GM18951 (cell line): ENCODE measurements at regions not wholly inside any gene's neighbourhood (a gene's known extent, or its start where the extent isn't known, plus 50 kb on each side); places are given as distances from the start of the nearest gene placed in this dataset.

ENCODE experiments used
- POLR2A ChIP-seq: IDR thresholded peaks from 4 replicates; pipeline ENCODE4 v1.6.1; 2011; ENCODE audit warnings: mild to moderate bottlenecking; ENCODE audit not compliant: insufficient read length, insufficient read depth; ENCODE audit errors: extremely low read depth
- in situ Hi-C: fragments of 300-500 bp; cut with MboI; formaldehyde crosslinking; loops from one replicate; pipeline ENCODE4 v1.12.0; 2022; ENCODE audit warnings: low sequenced_read_pairs, mixed read lengths, inconsistent platforms; ENCODE audit not compliant: unreplicated experiment

DNA sequence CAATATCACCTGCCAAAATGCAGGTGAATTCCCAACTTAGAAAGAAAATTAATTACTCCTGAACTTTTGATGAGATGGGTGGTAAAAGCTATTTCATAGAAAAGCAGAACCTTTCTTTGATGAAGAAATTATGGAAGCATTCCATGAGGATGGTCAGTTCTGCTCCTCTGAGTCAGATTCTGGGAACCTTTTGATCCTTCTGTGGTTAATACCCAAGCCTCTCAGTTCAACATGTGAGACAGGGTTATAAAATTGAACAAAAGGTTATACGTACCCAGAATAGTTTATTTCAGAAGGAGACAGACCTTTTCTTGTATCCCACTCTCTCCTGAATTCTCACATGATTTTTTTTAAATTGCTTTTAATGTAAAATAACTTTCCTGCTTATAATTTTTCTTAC, 767.6 kb upstream of the ADAMTS16 start:
- no peak for TF ChIP-seq POLR2A
- in situ Hi-C loops: no loop called here

DNA sequence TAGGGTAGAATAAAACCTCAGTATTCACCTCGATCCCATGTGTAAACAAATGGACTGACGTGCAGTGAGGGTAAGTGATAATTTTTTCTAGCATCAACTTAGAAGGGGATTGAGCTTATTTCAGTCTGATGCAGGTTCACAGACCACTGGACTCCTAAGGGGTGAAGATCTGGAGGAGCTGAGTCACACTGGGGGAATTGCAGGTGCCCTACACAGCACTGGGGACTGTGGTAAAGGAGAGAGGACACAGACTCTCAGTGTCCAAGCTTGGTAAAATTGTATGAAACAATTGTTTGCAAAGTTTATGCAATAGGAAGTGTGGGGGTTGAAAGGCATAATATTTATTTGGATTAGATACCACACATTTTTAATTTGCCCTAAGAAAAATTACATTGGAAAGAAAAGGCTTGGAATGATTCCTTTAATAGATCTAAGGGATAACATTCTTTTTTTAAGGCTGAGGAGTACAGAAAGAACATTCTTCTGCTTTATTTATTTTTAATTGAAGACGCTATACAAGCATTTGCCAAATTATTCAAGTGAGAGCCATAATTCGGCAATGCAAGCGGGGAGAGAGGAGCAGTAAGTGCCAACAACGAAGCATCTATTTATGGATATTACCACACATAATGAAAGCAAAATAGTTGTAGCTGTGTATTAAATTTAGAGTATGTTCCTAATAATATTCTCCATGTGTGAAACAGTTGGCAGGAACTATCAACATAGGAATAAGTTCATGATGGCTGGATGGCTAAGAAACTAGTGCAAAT, 766.9 kb upstream of the ADAMTS16 start:
- TF ChIP-seq POLR2A: no peak
- in situ Hi-C loops: no loop called here

DNA sequence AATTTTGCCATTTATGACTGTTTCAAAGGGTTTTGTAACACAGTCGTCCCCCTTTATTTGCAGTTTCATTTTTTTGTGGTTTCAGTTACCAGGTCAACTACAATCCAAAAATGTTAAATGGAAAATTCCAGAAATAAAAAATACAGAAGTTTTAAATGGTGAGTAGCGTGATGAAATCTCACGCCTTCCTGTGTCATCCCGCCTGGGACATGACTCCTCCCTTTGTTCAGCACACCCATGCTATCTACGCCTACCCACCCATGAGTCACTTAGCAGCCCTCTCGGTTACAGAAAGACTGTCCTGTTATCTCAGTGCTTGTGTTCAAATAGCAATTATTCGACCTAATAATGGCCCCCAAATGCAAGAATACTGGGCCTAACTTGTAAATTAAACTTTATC, 765.3 kb upstream of the ADAMTS16 start:
- in situ Hi-C loops: no loop called here
- TF ChIP-seq POLR2A: no peak

DNA sequence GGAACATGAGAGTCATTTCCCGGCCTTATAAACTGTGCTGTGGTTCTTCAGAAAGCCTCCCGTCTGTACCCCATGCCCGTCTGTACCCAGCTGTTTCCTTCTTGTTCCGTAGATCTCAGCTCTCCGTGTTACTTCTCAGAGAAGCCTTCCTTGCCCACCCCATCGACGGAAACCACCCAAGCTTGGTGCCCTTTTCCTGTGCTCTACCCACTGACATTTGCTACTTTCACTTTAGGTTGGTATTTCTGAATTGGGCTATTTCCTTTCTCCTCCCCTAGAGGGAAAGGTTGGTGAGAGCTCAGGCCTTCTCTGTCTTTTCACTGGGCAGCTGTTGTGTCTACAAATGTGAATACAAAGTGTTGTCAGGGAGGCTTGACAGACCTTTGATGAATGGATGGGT, 764.5 kb upstream of the ADAMTS16 start:
- in situ Hi-C loops: no loop called here

DNA sequence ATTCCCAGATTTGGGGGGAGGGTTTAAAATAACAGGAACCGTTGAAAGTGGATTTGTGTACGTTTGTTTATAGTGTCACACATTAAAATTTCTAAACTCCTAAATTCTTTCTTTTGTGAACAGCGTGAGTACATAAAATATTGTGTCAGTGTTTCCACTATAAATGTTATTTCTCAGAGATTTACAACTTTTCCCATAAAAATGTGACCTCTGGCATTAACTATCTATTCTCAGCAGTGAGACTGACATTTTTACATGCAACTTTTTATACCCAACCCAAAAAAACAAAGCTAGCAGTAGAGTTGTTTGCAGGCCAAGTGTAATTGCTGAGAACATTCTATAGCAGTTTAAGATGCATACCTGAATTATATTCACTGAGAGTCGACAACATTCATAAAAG, 757.0 kb upstream of the ADAMTS16 start:
- in situ Hi-C loops: no loop called here
- TF ChIP-seq POLR2A: no peak

More for the DNA sequence above, 764.5 kb upstream of the ADAMTS16 start:
- no peak for TF ChIP-seq POLR2A

DNA sequence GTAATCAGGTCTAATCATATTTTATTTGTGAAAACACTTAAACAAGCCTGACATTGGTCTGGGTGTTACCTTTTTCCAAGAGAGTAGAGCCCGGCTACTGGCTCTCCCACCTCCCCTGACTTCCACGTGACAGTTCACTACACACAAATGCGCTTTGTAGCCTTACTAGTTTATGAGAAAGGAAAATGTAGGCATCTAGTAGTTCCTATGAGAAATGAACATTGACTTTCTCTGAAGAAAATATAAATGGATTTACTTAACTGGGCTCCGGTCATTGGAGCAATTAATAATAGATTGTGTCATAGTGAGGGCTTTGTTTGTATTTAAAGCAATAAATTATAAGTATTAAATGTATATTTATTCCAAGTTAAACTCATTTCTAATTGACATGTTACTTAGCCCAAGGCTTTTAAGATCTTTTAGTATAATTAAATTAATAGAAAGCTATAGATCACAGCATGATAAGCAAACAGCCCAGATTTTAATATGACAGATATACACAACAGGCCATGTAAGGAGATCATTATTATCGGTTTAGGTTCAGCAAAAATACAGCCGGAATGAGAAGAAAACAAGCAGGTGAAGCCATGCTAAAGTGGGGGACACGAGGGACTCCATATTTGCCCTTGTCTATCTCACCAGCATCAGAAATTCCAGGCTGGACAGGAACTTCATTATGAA, 756.5 kb upstream of the ADAMTS16 start:
- in situ Hi-C loops: no loop called here
- TF ChIP-seq POLR2A: no peak

DNA sequence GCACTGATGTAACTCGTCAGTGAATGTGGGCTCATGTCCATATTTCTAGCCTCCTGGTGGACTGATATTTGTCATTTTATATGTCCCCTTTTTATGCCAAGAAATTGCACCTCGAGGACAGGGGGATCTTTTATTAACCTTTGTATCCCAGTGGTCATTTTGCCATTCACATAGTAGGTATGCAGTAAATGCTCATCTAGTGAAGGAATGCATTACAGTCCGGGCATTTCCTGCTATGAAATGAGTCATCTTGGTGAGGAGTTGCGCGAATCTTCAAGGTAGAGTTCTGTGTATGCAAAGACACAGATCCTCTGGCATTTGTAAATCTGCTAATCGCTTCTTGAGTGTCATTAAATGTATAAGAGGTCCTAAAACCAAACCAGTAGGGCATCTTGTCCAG, 755.5 kb upstream of the ADAMTS16 start:
- in situ Hi-C loops: no loop called here
- no peak for TF ChIP-seq POLR2A

DNA sequence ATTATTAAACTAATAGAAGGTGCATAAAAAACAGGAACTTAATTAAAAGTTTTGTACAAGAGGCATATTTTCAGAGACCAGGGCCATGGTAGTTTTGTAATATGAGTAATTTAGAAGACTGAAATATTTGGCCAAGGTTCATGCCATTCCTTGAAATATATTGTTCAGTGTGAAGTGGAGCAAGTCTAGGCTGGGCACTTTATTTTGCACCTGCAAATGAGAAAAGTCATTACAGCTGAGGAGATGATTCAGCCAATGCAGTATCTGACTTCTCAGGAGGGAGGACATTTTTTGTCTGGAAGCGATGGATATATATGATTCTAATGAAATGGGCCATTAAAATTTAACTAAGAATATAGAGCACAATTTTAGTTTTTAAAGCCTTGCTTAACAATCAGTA, 754.0 kb upstream of the ADAMTS16 start:
- TF ChIP-seq POLR2A: no peak
- in situ Hi-C loops: no loop called here

DNA sequence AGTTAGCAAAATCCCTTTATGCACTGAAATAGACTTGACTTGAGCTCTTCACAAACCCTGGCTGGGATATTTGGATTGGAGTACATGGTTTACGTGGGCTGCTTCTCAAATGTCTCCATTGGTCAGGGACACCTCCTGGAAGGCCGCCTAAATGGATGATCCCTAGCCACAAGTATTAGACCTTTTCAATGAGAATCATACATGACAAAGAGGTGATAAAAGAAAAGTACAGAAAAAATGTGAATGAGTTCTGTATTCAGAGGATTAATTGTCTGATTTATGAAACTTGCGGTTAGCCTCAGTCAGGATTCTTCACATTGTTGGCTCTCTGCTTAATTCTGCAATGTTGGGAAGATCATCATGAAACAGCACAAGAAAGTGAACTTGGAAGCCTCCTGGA, 752.8 kb upstream of the ADAMTS16 start:
- no peak for TF ChIP-seq POLR2A
- in situ Hi-C loops: no loop called here

DNA sequence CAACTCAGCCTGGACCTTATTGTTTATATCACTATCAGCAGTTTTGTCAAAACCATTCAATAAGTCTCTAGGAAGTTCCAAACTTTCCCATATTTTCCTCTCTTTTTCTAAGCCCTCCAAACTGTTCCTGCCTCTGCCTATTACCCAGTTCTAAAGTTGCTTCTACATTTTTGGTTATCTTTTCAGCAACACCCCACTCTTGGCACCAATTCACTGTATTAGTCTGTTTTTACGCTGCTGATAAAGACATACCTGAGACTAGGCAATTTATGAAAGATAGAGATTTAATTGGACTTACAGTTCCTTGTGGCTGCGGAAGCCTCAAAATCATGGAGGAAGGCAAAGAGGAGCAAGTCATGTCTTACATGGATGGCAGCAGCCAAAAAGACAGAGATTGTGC, 744.4 kb upstream of the ADAMTS16 start:
- in situ Hi-C loops: no loop called here
- no peak for TF ChIP-seq POLR2A

DNA sequence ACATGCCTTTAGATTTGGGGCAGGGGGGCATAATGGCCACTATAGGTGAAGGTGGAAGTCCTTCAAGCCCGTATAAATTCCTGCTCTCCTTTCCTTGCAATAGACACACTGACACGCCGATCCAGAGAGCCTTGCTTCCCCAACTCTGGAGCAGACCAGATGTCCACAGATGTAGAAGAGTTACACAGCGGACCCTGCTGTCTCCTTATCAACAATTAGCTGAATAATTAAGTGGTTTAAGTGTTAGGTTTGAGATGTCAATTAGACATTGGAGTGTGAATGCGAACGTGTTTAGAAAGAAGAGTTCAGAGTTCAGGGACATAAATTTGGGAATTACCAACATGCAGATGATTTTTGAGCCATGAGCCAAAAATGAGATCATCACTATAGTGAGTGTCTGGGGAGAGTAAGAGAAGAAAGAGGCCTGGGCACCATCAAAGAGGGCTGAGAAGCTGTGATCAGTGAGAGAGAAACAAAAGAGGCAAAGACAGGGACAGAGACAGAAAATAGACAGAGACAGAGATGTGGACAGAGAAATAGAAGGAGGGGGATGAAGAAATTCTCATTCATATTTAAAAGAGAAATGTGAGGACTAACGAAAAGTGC, 734.4 kb upstream of the ADAMTS16 start:
- TF ChIP-seq POLR2A: no peak
- in situ Hi-C loops: no loop called here

DNA sequence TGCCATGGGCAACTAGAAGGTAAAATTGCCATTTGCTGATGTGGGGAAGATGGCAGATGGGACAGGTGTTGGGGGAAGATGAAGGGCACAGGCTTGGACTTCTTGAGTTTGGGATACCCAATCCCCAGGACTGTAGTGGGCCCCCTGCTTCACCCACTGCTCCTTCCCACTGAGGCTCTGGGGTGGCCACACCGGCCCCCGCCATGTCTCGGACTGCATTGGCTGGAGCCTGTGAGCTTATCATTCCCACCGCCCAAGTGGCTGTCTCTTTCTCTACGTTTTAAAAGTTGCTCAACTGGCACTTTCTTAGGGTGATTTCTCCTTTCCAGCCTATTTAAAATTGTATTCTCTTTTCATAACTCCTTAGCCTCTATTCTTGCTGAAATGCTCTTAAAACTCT, 730.0 kb upstream of the ADAMTS16 start:
- TF ChIP-seq POLR2A: no peak
- in situ Hi-C loops: no loop called here

DNA sequence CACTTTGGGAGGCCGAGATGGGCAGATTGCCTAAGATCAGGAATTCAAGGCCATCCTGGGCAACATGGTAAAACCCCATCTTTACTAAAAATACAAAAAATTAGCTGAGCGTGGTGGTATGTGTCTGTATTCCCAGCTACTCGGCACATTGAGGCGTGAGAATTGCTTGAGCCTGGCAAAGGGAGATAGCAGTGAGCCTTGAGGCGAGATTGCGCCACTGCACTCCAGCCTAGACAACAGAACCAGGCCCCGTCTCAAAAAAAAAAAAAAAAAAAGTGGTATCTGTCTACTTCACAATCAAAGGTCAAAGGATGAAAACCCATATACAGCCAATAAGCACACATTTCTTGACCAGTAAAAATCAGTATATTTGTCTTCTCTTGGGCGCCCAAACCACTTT, 728.5 kb upstream of the ADAMTS16 start:
- in situ Hi-C loops: no loop called here
- TF ChIP-seq POLR2A: no peak

DNA sequence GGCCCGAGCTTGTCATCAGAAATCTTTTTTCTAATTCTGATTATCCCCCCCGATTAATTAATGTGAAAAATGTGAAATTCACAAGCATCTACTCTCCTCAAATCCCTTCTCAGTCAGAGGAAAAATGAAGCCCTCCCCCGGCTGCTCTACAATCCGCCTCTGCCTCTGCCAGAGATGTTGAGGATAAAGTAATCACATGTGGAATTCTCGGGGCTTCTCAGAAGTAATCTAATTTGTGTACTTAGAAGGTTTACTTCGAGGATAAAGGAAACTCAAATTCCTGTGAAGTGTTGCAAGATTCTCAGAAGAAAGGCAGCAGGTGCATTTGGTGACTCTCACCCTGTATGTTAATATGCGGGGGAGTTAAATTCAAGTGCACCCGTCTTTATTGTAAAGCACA, 726.1 kb upstream of the ADAMTS16 start:
- in situ Hi-C loops: no loop called here
- TF ChIP-seq POLR2A: no peak
